ENCODE measurements at regions not wholly inside any gene's neighbourhood (a gene's known extent, or its start where the extent isn't known, plus 50 kb on each side); places are given as distances from the start of the nearest gene placed in this dataset.
"Not testable (repeated sequence)": the region's sequence is repeated elsewhere in the genome, so short reads cannot be mapped to it uniquely, and the experiment has no call there.

DNA sequence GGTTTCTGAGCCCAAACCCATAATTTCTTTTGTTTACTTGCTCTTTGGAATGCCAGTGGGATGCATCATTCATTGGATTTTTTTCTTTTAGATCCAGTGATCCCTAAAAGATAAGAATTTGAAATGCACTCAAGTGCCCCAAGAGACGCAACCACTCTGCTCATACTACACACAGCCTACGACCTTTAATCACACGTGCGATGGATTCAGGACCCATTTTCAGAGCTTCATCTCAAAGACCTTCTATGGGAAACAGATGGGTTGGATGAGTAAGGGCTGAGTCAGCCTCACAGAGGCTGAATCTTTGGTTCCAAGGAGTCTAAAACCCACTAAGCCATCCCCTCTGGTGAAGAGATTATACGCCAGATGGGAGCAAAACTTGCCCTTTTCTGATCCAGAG, 265.5 kb upstream of the EXOC2 start:
- no peak overlapping the region for H3K4me3 Mint-ChIP-seq
- peaks cover 11% of the 10 kb centered on the region for H3K27me3 Mint-ChIP-seq
- no peak overlapping the region for H3K27ac Mint-ChIP-seq
- H3K36me3 Mint-ChIP-seq, result no peaks in the 10 kb centered on the region
- H3K4me1 Mint-ChIP-seq, result no peaks in the 10 kb centered on the region
- H3K9me3 Mint-ChIP-seq, result no peaks in the 10 kb centered on the region
- DNase-seq (ENCODE audit: low spot score in 2 of 2) (no peak), ATAC-seq (ENCODE audit: low read depth) (no peak)

DNA sequence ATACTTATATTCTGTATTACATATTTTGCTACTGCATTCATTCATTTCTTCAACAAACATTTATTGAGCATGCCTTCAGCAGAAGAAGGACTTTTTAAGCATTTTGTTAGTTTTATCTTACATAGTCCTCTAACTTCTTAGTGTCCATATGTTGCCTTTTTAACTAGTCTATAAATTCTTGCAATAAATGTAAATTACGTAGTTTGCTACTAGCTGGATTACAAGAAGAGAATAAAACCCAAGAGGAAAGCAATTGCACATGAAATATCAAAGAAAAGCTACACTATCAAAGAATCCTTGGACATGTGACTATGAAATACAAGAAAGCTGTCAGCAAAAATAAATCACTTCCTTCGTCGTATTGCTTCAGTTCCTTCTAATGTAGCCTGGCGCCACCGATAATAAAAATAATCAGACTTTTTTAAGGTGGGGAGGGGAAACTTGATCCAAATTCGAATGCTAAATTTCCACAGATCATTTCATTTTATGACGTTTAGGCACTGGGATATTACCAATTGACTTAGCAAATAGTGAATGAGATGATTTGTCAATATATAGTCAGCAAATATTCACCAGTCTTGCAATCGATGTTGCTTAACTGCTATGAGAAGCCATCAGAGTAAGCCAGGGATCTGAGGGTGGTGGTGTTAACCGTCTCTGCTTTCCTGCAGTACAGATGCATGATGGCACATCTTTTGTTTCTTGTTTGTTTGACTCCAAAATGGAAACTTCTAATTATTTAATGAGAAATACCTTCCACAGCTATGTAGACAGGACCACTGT, 258.7 kb upstream of the EXOC2 start:
- no peaks in the 10 kb centered on the region for H3K4me1 Mint-ChIP-seq
- H3K27ac Mint-ChIP-seq, result no peak overlapping the region
- H3K9me3 Mint-ChIP-seq, result no peaks in the 10 kb centered on the region
- H3K27me3 Mint-ChIP-seq, result peaks cover 9% of the 10 kb centered on the region
- H3K36me3 Mint-ChIP-seq, result no peaks in the 10 kb centered on the region
- DNase-seq (ENCODE audit: low spot score in 2 of 2), result no peak
- no peak overlapping the region for H3K4me3 Mint-ChIP-seq
- no peak for ATAC-seq (ENCODE audit: low read depth)

DNA sequence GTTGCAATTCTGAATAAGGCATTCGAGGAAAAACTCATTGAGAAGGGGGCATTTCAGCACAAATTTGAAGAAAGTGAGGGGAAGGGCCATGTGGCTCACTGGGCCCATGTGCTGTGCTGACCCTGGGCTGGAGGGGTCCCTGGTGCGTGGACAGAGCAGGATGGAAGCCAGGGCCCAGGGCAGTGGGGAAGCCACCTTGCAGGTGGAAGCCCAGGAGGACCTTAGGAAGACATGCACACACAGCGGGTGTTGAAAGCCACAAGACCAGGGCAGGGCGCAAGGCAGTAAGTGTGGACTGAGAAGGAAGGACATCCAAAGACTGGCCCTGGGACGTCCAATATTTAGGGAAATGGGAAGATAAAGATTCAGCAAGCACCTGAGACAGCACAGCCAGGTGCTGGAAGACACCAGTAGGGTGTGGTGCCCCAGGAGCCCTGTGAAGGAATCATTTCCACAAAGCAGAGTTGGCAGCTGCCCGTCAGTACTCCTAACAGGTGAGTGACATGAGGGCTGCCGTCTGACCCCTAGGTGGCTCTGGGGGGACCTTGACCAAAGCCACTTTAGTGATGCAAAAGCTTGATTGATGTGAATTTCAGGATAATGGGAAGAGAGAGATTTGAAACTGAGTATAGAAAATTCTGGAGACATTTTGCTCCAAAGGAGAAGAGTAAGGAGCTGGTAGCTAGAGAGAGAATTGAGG, 254.4 kb upstream of the EXOC2 start:
- no peak overlapping the region for H3K27ac Mint-ChIP-seq
- H3K36me3 Mint-ChIP-seq, result no peaks in the 10 kb centered on the region
- no peak for ATAC-seq (ENCODE audit: low read depth)
- no peaks in the 10 kb centered on the region for H3K9me3 Mint-ChIP-seq
- H3K4me1 Mint-ChIP-seq, result no peaks in the 10 kb centered on the region
- DNase-seq (ENCODE audit: low spot score in 2 of 2), result no peak
- no peak overlapping the region for H3K4me3 Mint-ChIP-seq
- H3K27me3 Mint-ChIP-seq, result peaks cover 3% of the 10 kb centered on the region

DNA sequence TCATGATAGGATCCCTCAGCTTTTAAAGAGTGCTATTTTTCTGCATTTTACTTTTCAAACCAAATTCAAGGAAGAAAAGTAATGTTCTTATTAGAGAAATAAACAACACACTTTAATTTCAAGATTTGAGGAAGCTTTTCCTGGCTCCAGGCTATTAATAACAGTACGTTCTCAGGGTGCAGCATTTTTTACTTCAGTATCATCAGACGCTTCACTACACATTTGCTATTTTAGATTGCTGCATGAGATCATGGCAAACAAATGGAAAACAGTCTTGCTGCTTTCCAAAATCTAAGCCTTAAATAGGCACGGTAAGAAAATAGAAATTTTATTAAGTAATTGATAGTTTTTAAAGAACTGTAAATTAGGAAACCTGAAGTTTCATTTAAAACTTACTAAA, 253.6 kb upstream of the EXOC2 start:
- no peaks in the 10 kb centered on the region for H3K9me3 Mint-ChIP-seq
- H3K27me3 Mint-ChIP-seq, result peaks cover 3% of the 10 kb centered on the region
- no peak for ATAC-seq (ENCODE audit: low read depth)
- no peaks in the 10 kb centered on the region for H3K4me1 Mint-ChIP-seq
- H3K27ac Mint-ChIP-seq, result no peak overlapping the region
- no peak for DNase-seq (ENCODE audit: low spot score in 2 of 2)
- no peaks in the 10 kb centered on the region for H3K36me3 Mint-ChIP-seq
- H3K4me3 Mint-ChIP-seq, result no peak overlapping the region

DNA sequence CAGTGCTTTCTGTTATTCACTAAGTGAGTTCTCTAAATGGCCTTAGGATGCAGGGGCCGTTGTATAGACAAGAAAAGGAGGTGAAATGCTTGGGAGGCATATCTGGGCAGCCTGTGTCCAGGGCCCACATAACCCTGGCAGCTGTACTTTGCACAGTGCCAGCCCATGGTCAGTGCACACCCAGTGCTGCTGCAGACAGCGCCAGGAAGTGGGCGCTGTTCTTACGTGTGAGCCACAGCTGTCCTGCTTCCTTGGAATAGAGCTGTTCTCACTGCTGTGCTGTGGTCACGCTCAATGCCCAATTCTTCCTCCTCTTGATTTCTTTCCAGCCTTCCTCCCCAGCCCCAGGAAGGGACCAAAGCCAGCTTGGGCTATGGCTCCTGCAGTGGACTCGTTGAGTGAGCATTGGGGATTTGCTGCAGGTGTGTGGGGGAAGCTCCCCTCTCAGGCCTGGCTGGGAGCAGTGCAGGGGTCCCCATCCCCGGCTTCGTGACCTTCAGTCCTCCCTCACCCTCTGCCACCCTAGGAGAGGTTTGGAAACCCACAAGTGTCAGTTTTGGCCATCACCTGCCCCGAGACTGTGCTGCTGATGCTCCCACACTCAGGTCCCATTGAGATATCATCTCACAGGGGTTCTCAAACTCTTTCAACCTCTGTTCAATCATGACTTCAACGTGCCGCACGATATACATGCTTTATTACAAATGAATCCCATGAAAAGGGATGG, 246.8 kb upstream of the EXOC2 start:
- DNase-seq (ENCODE audit: low spot score in 2 of 2), result no peak
- Mint-ChIP-seq H3K4me3 (no peak overlapping the region), H3K4me1 (no peaks in the 10 kb centered on the region), H3K36me3 (no peaks in the 10 kb centered on the region), H3K9me3 (no peaks in the 10 kb centered on the region), H3K27ac (no peak overlapping the region), H3K27me3 (peaks cover 14% of the 10 kb centered on the region)
- no peak for ATAC-seq (ENCODE audit: low read depth)

DNA sequence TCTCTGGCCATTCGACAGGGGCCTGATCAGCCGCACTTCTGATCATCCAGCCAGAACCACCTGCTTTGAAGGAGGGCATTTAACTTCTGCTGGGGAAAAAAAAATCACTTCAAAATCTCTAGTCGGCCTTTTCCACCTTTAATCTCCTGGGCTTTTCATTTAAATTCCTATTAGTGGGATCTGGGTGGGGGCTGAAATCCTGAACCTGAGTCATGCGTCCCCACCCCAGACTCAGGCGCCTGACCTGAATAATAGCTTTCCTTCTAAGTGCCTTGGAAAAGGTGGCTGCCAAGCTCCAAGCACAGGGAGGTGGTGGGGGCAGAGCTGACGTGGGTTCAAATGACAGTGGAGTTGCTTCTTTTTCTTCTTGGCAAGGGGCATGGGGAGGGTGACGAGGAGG, 246.0 kb upstream of the EXOC2 start:
- Mint-ChIP-seq H3K9me3 (no peaks in the 10 kb centered on the region), H3K27me3 (peaks cover 14% of the 10 kb centered on the region), H3K36me3 (no peaks in the 10 kb centered on the region), H3K4me1 (no peaks in the 10 kb centered on the region), H3K4me3 (no peak overlapping the region), H3K27ac (no peak overlapping the region)
- DNase-seq (ENCODE audit: low spot score in 2 of 2) (no peak), ATAC-seq (ENCODE audit: low read depth) (no peak)

DNA sequence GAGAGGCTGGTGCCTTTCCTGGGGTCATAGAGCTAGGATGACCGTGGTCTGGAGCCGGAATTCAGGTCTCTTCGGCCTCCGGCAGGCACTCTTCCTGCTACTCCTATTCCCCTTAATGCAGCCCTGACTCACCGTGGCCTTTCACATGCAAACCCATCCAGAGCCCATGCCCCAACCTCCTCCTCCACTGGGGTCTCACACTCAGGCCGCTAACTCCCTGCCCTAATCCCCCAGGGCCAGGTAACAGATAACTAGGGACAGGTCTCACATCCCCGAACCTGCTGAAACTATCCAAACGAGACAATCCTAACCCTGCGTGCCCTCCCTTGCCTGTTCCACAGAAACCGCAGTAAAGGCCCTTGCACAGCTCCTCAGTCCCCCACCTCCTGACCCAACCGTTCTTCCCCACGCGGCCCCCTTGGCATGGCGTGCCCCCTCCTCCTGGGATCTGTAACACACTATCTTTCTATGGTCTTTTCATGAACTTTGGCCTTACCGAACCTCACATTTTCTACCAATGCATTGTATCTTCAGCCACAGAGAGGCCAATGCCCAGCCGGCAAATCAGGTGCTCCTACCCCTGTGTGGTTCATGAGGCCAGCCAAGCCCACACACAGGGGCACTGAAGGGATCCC, 245.4 kb upstream of the EXOC2 start:
- Mint-ChIP-seq H3K36me3 (no peaks in the 10 kb centered on the region), H3K4me3 (no peak overlapping the region), H3K27me3 (peaks cover 14% of the 10 kb centered on the region), H3K9me3 (no peaks in the 10 kb centered on the region), H3K27ac (no peak overlapping the region), H3K4me1 (no peaks in the 10 kb centered on the region)
- ATAC-seq (ENCODE audit: low read depth) (no peak), DNase-seq (ENCODE audit: low spot score in 2 of 2) (no peak)

DNA sequence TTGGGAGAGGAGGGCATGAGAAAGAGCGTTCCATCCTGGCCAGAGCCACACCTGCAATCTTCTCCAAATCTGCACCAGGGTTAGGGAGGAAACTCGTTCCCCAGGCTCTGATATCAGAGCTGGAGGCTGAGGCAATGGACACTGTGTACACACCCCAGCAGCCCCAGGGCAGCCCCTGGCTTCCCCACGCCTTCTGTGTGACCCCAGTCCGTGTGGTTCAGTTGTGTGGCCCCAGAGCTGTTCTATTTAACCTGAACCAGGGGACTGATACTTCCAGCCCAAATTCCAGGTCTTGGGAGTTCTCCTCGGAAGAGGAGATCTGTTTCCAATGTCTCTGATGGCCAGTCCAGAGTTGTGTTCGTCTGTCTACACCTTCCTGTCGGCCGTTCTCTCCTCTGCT, 242.6 kb upstream of the EXOC2 start:
- Mint-ChIP-seq H3K36me3 (no peaks in the 10 kb centered on the region), H3K4me1 (no peaks in the 10 kb centered on the region), H3K9me3 (peaks cover 3% of the 10 kb centered on the region), H3K27me3 (peaks cover 14% of the 10 kb centered on the region), H3K4me3 (no peak overlapping the region), H3K27ac (no peak overlapping the region)
- no peak for DNase-seq (ENCODE audit: low spot score in 2 of 2)
- no peak for ATAC-seq (ENCODE audit: low read depth)

DNA sequence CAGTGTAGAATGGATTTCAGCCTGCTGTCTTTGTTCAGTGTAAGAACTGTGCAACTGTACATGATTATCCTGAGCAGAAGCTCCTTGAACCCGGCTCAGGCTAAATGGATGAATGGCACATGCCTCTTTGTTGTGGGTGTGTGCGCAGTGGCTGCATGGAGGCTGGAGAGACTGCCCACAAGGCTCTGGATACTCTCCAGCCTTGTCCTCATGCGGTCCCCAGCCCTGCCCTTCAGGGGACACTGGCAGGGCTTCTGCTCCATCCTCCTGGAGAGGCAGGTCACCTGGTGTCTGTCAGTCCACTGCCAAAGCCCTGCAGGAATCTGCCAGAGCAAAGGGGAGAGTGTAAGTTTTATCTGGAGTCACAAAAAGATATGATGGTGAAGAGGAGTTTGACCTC, 241.7 kb upstream of the EXOC2 start:
- Mint-ChIP-seq H3K9me3 (peaks cover 3% of the 10 kb centered on the region), H3K4me3 (no peak overlapping the region), H3K4me1 (no peaks in the 10 kb centered on the region), H3K27me3 (peaks cover 9% of the 10 kb centered on the region), H3K27ac (no peak overlapping the region), H3K36me3 (no peaks in the 10 kb centered on the region)
- ATAC-seq (ENCODE audit: low read depth) (no peak), DNase-seq (ENCODE audit: low spot score in 2 of 2) (no peak)

DNA sequence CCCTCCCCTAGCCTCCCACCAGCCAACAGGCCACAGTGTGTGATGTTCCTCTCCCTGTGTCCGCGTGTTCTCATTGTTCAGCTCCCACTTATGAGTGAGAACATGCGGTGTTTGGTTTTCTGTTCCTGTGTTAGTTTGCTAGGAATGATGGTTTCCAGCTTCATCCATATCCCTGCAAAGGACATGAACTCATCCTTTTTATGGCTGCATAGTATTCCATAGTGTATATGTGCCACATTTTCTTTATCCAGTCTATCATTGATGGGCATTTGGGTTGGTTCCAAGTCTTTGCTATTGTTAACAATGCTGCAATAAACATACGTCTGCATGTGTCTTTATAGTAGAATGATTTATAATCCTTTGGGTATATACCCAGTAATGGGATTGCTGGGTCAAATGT, 239.0 kb upstream of the EXOC2 start:
- H3K36me3 Mint-ChIP-seq; H3K4me3 Mint-ChIP-seq; H3K9me3 Mint-ChIP-seq; DNase-seq (ENCODE audit: low spot score in 2 of 2); H3K27me3 Mint-ChIP-seq; ATAC-seq (ENCODE audit: low read depth); H3K27ac Mint-ChIP-seq; H3K4me1 Mint-ChIP-seq: not testable (repeated sequence)

DNA sequence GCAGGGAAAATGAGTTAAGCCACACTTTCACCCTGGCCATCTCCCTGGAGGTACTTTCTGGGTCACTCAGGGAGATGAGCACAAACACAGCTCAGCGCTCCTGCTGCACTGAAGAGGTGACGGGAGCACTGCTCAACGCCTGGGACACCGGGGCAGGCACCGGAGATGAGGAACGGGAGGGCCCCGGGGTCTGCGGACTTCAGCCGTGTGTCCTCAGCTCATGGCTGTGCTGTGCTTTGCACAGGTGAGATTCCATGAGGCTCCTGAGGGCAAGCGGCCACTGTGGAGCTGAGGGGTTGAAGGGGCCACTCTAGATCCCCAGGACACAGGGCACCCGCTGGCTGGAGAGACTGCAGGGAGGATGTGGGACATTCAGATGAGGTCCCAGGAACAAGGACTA, 234.2 kb upstream of the EXOC2 start:
- H3K36me3 Mint-ChIP-seq, result no peaks in the 10 kb centered on the region
- H3K9me3 Mint-ChIP-seq, result peaks cover 10% of the 10 kb centered on the region
- peaks cover 12% of the 10 kb centered on the region for H3K27me3 Mint-ChIP-seq
- no peak overlapping the region for H3K27ac Mint-ChIP-seq
- no peaks in the 10 kb centered on the region for H3K4me1 Mint-ChIP-seq
- H3K4me3 Mint-ChIP-seq, result no peak overlapping the region
- no peak for ATAC-seq (ENCODE audit: low read depth)
- no peak for DNase-seq (ENCODE audit: low spot score in 2 of 2)

DNA sequence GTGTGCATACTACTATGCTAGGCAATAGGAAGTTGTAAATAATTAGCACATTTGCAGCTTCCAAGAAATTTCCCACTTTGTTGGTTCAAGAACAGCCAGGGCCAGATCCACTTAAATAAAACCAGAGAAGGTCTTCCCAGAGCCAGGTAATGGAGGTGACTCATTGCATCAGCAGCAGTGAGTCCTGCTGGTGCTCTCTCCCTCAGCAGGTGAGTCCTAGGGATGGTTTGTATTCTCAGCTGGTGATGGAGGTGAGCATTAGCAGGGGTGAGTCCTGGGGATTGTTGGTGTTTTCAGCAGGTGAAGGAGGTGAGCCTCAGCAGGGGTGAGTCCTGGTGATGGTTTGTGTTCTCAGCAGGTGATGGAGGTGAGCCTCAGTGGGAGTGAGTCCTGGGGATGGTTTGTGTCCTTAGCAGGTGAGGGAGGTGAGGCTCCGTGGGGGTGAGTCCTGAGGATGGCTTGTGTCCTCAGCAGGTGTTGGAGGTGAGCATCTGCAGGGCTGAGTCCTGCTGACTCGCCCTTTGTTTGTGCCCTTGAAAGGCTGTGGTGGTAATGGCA, 232.8 kb upstream of the EXOC2 start:
- H3K36me3 Mint-ChIP-seq, result no peaks in the 10 kb centered on the region
- H3K9me3 Mint-ChIP-seq, result peaks cover 12% of the 10 kb centered on the region
- no peak overlapping the region for H3K27ac Mint-ChIP-seq
- H3K27me3 Mint-ChIP-seq, result peaks cover 12% of the 10 kb centered on the region
- no peak for DNase-seq (ENCODE audit: low spot score in 2 of 2)
- H3K4me3 Mint-ChIP-seq, result no peak overlapping the region
- no peaks in the 10 kb centered on the region for H3K4me1 Mint-ChIP-seq
- no peak for ATAC-seq (ENCODE audit: low read depth)

DNA sequence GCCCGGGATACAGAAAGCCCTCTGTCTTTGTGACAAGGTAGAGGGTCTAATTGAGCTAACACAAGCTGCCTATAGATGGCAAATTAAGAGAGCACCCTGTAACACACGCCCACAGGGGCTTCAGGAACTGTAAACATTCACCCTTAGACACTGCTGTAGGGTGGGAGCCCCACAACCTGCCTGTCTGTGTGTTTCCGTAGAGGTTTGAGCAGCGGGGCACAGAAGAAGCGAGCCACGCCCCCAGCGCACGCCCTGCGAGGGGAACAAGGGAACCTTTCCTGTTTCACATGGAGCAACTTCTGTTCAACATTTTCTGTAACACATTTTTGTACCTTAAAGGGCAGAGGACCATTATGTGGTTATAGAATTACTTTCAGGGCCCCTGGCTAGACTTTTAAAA, 231.7 kb upstream of the EXOC2 start:
- DNase-seq (ENCODE audit: low spot score in 2 of 2) (no peak), ATAC-seq (ENCODE audit: low read depth) (no peak)
- Mint-ChIP-seq H3K27me3 (peaks cover 12% of the 10 kb centered on the region), H3K36me3 (no peaks in the 10 kb centered on the region), H3K27ac (no peak overlapping the region), H3K4me3 (no peak overlapping the region), H3K9me3 (peaks cover 13% of the 10 kb centered on the region), H3K4me1 (no peaks in the 10 kb centered on the region)

DNA sequence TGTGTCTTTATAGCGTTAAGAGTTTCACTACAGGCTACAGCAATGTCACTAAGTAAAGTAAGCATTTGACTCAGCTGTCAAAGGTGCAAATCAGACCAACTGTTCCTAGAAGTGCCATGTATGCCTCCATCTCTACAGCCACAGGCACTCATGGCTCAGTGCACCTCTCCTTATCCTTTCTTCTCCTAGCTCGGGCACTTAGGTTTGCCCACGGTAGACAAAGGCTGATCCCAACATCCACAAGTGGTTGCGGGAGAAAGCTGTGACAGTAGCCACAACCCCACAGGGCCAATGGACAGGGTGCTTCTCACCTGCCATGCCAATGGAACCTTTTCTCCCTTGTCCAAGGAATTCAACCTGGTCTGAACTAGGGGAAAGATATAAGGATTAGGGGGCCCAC, 228.5 kb upstream of the EXOC2 start:
- H3K27me3 Mint-ChIP-seq, result peaks cover 12% of the 10 kb centered on the region
- H3K27ac Mint-ChIP-seq, result no peak overlapping the region
- H3K36me3 Mint-ChIP-seq, result no peaks in the 10 kb centered on the region
- ATAC-seq (ENCODE audit: low read depth), result no peak
- H3K4me3 Mint-ChIP-seq, result no peak overlapping the region
- no peak for DNase-seq (ENCODE audit: low spot score in 2 of 2)
- H3K4me1 Mint-ChIP-seq, result no peaks in the 10 kb centered on the region
- peaks cover 17% of the 10 kb centered on the region for H3K9me3 Mint-ChIP-seq

Data from memory B cell (primary cell).